Gastrocnemius medialis (tissue), 4 donors: ENCODE measurements at regions not wholly inside any gene's neighbourhood (a gene's known extent, or its start where the extent isn't known, plus 50 kb on each side); places are given as distances from the start of the nearest gene placed in this dataset.

Experiments
- ATAC-seq, 2 donors: fragments of 150-250 bp; one replicate each; pipeline ENCODE4 v1.9.1; 2016
- DNase-seq, 2 donors: peaks; one replicate each; pipeline ENCODE4 v3.0.0-alpha.2; 2019
- H3K27ac ChIP-seq, 4 donors: fragments of 200-600 bp; sonication (generic); 1 replicate in 1 of 4; 2 replicates in 3 of 4; pipeline ENCODE4 v1.5.1; 2016 to 2018; ENCODE audit warnings: mild to moderate bottlenecking in 2 of 4, moderate library complexity in 1 of 4
- H3K27me3 ChIP-seq, 3 donors: fragments of 200-600 bp; sonication (generic) in 2 of 3; 1 replicate in 1 of 3; 2 replicates in 2 of 3; pipeline versions ENCODE4 v1.5.1 to v1.6.0; 2016 to 2019; ENCODE audit warnings: mild to moderate bottlenecking in 1 of 3, moderate library complexity in 1 of 3
- H3K36me3 ChIP-seq, 2 donors: fragments of 200-600 bp; sonication (generic) in 1 of 2; one replicate each; pipeline ENCODE4 v1.5.1; 2017 to 2018
- H3K4me1 ChIP-seq, 2 donors: fragments of 200-600 bp; sonication (generic) in 1 of 2; one replicate each; pipeline ENCODE4 v1.5.1; 2016 to 2017; ENCODE audit warnings: mild to moderate bottlenecking in 2 of 2
- H3K4me3 ChIP-seq, 4 donors: fragments of 200-600 bp; sonication (generic) in 3 of 4; 1 replicate in 1 of 4; 2 replicates in 3 of 4; pipeline ENCODE4 v1.5.1; 2016 to 2019; ENCODE audit warnings: mild to moderate bottlenecking in 2 of 4
- H3K9me3 ChIP-seq, 3 donors: fragments of 200-600 bp; sonication (generic) in 2 of 3; 1 replicate in 1 of 3; 2 replicates in 2 of 3; pipeline ENCODE4 v1.5.1; 2016 to 2019
- POLR2A ChIP-seq, 2 donors: fragments of 450-650 bp; IDR thresholded peaks; one replicate each; pipeline ENCODE4 v1.6.1; 2017; ENCODE audit warnings: antibody characterized with exemption in 2 of 2, mild to moderate bottlenecking in 2 of 2, moderate library complexity in 2 of 2
- in situ Hi-C, 4 donors: fragments of 200-750 bp; cut with MboI; loops; one replicate each; pipeline versions ENCODE4 v1.15.0 to v1.8.0; 2017; ENCODE audit warnings: low sequenced_read_pairs in 4 of 4
- intact Hi-C: fragments of 100-400 bp; cut with DNase I; formaldehyde crosslinking; loops from one replicate; pipeline ENCODE4 v1.15.1; 2023; ENCODE audit warnings: low total_unique reads
- TF ChIP-seq, protein P1 (sequence below), 5 experiments: fragments of 450-650 bp in 3 of 5; fragments of 200-600 bp in 2 of 5; sonication (generic) in 2 of 5; IDR thresholded peaks in 4 of 5; conservative IDR thresholded peaks in 1 of 5; 1 replicate in 4 of 5; 2 replicates in 1 of 5; pipeline ENCODE4 v1.5.1; 2016 to 2019; ENCODE audit warnings: antibody characterized with exemption in 5 of 5, mild to moderate bottlenecking in 3 of 5, moderate library complexity in 3 of 5

DNA sequence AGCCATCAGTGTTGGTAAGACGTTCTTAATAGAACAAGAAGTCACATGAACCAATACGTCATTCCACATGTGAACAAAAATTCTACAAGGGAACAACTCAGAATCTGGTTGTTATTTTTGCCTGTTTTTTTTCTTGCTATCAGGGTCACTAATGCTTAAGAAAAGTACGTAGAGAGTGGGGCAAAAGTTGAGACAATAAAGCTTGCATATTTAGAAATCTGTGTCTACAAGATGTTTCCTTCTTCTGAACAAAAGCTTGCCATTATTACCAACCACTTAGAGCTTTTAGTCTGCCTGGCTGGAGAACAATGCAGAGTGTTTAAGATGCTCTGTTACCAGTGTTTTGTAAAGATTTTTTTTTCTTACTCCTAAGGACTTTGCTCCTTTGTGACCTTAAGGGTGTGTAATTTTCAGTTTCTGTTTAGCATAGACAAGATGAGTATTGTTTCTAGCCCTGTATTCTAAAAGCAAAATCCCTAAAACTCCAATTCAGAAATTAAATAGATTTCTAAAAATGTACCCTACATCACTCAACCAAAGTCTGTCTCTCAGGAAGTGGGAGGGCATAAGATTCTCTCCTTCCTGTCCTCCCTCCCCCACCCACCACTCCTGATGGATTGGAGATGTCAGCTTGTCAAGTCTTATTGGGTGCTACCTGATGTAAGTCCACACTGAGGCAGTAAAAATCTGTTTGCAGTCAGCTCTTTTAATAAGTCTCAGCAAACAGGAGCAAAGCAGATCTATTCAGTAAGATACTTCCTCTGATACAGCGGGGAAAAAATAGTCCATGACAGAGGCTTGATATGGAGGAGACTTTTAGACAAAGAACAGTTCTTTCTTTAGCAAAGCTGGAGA, 267.6 kb downstream of the GRIN2B start:
- no peaks in the 10 kb centered on the region for H3K27me3 ChIP-seq
- DNase-seq = no peak
- no peak overlapping the region for H3K4me3 ChIP-seq
- intact Hi-C loops = no loop called here
- H3K9me3 ChIP-seq = no peaks in the 10 kb centered on the region
- no peak for ATAC-seq
- H3K36me3 ChIP-seq = no peaks in the 10 kb centered on the region
- H3K27ac ChIP-seq = no peak overlapping the region
- H3K4me1 ChIP-seq = no peaks in the 10 kb centered on the region
- in situ Hi-C loops = no loop called here
- no peak for TF ChIP-seq POLR2A (IDR thresholded peaks at IDR 0.05)
- TF ChIP-seq, protein P1, sequence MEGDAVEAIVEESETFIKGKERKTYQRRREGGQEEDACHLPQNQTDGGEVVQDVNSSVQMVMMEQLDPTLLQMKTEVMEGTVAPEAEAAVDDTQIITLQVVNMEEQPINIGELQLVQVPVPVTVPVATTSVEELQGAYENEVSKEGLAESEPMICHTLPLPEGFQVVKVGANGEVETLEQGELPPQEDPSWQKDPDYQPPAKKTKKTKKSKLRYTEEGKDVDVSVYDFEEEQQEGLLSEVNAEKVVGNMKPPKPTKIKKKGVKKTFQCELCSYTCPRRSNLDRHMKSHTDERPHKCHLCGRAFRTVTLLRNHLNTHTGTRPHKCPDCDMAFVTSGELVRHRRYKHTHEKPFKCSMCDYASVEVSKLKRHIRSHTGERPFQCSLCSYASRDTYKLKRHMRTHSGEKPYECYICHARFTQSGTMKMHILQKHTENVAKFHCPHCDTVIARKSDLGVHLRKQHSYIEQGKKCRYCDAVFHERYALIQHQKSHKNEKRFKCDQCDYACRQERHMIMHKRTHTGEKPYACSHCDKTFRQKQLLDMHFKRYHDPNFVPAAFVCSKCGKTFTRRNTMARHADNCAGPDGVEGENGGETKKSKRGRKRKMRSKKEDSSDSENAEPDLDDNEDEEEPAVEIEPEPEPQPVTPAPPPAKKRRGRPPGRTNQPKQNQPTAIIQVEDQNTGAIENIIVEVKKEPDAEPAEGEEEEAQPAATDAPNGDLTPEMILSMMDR (IDR thresholded peaks at IDR 0.05 in 4 of 5, conservative IDR thresholded peaks at IDR 0.05 in 1 of 5) = no peak

DNA sequence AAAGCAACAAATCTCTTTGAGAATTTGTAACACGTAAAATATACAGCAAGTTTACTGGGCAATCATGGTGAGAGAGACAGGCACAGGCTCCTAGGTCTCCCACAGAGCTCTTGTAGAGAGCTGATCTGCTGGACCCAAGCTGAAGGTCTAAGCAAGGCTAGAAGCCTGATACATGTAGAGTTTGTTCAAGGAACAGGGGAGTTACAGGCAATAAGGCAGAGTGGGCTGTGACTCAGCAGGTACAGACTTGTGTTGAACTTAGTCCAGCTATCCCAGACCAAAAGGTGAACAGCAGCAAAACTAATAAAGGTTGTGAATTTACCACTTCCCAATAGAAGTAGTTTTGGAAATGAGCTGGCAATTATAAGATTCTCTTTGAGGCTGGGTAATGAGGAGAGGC, 273.6 kb downstream of the GRIN2B start:
- in situ Hi-C loops = no loop called here
- DNase-seq = no peak
- H3K27ac ChIP-seq = no peak overlapping the region

DNA sequence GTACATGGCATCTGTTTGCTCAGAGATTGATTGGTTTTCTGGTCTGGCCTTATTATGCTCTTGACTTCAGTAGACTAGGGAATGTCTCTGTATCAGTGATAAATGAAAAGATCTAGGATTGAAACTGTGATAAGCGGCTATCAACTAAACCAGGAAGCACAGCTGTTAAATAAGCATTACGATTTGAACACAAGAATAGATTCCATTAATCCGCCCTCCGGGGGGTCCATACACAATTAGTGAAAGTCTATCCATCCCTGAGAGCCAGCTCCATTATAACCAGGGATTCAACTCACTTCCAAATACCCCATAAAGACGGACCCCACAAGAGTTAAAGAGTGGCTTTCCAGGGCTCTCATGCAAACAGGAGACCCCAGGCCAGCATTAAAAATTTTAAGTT, 279.0 kb downstream of the GRIN2B start:
- Histone ChIP-seq H3K36me3 (no peaks in the 10 kb centered on the region), H3K4me1 (no peaks in the 10 kb centered on the region), H3K27me3 (no peaks in the 10 kb centered on the region), H3K27ac (no peak overlapping the region), H3K4me3 (no peak overlapping the region), H3K9me3 (no peaks in the 10 kb centered on the region)
- no peak for DNase-seq
- in situ Hi-C loops (no loop called here), intact Hi-C loops (no loop called here)
- TF ChIP-seq POLR2A (IDR thresholded peaks at IDR 0.05) = no peak
- TF ChIP-seq, protein P1 (IDR thresholded peaks at IDR 0.05 in 4 of 5, conservative IDR thresholded peaks at IDR 0.05 in 1 of 5) = no peak
- ATAC-seq = no peak

More for the DNA sequence above, 273.6 kb downstream of the GRIN2B start:
- intact Hi-C loops = no loop called here
- TF ChIP-seq POLR2A (IDR thresholded peaks at IDR 0.05) = no peak
- TF ChIP-seq, protein P1 (IDR thresholded peaks at IDR 0.05 in 4 of 5, conservative IDR thresholded peaks at IDR 0.05 in 1 of 5) = no peak
- Histone ChIP-seq H3K4me3 (no peak overlapping the region), H3K9me3 (no peaks in the 10 kb centered on the region), H3K27me3 (no peaks in the 10 kb centered on the region), H3K4me1 (no peaks in the 10 kb centered on the region), H3K36me3 (no peaks in the 10 kb centered on the region)
- no peak for ATAC-seq

DNA sequence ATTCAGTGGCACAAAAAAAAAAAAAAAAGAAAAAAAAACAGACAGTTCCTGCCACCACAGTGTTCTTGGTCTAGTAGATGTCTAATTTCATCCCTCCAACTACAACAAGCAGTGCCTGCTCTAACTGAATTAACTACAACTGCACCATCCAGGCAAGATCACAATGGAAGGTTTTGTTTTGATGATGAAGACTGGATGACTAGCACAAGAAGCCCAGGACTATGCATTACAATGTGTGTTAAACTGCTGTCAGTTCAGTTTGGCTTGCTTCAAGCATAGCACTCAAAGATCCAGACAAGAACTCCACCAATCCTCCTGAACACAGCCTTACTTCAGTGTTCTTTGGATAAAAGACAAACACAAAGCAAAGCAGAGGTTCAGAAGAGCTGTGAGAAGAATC, 279.9 kb downstream of the GRIN2B start:
- no peaks in the 10 kb centered on the region for H3K36me3 ChIP-seq
- no peak for TF ChIP-seq POLR2A (IDR thresholded peaks at IDR 0.05)
- TF ChIP-seq, protein P1 (IDR thresholded peaks at IDR 0.05 in 4 of 5, conservative IDR thresholded peaks at IDR 0.05 in 1 of 5) = no peak
- no peaks in the 10 kb centered on the region for H3K4me1 ChIP-seq
- no peaks in the 10 kb centered on the region for H3K27me3 ChIP-seq
- intact Hi-C loops (no loop called here), in situ Hi-C loops (no loop called here)
- DNase-seq = no peak
- no peak overlapping the region for H3K27ac ChIP-seq
- no peaks in the 10 kb centered on the region for H3K9me3 ChIP-seq
- no peak overlapping the region for H3K4me3 ChIP-seq
- no peak for ATAC-seq
